GM12873 (cell line): ENCODE measurements at regions not wholly inside any gene's neighbourhood (a gene's known extent, or its start where the extent isn't known, plus 50 kb on each side); places are given as distances from the start of the nearest gene placed in this dataset.

Source experiments
- CTCF ChIP-seq: IDR thresholded peaks from 2 replicates; pipeline ENCODE4 v1.5.1; 2012; ENCODE audit warnings: low read depth, mild to moderate bottlenecking, moderate library complexity, low read length, control low read depth; ENCODE audit not compliant: insufficient read depth; ENCODE audit errors: missing control alignments

GRCh38 chrX:73916489-73916888 lies 64.0 kb upstream of the XIST start:
- no peak for TF ChIP-seq CTCF

DNA sequence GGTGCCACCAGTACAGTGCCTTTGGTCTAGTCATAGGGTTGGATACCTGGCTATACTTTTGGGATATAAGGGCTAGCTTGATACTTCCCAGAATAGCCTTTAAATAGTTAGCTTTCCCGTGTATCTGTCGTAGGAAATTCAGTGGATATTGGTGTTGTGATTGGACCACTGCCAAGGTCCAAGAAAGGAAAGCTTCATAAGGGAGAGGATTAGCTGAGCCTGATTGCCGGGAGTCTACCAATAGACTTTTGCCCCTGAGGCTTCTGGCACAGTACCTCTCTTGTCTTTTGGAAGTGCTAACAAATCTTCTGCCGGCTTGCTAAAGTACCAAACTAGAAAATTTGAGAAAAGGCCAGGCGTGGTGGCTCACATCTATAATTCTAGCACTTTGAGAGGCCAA lies 61.1 kb upstream of the XIST start:
- TF ChIP-seq CTCF = no peak

- TF ChIP-seq CTCF = no peak
Observed at GRCh38 chrX:73903941-73904340, 51.4 kb upstream of the XIST start.
